Pons (tissue), 1 donor: ENCODE measurements at regions not wholly inside any gene's neighbourhood (a gene's known extent, or its start where the extent isn't known, plus 50 kb on each side); places are given as distances from the start of the nearest gene placed in this dataset.
A peak's percentile ranks its signal among the peaks of the same experiment; 100 is the strongest.

Experiments used
- DNase-seq: peaks from one replicate; pipeline ENCODE4 v3.0.0-alpha.2; 2016; ENCODE audit warnings: low spot score

DNA sequence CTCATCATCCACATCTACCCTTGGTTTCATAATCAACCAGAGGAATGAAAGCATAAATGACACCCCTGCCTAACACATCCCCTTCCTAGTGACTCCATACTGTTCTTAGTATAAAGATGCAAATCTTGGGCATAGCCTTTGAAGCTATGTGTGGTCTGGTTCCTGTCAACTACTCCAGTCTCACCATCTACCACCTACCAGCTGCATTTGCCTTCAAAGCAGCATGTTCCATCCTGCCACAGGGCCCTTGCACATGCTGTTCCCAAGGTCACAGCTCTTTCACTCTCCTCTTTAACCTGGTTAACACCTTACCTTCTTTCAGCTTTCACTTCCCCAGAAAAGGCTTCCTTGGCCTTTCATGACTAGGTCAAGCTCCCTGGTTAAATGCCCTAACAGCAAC, 62.3 kb upstream of the ARHGEF3 start:
- DNase-seq, result no peak

DNA sequence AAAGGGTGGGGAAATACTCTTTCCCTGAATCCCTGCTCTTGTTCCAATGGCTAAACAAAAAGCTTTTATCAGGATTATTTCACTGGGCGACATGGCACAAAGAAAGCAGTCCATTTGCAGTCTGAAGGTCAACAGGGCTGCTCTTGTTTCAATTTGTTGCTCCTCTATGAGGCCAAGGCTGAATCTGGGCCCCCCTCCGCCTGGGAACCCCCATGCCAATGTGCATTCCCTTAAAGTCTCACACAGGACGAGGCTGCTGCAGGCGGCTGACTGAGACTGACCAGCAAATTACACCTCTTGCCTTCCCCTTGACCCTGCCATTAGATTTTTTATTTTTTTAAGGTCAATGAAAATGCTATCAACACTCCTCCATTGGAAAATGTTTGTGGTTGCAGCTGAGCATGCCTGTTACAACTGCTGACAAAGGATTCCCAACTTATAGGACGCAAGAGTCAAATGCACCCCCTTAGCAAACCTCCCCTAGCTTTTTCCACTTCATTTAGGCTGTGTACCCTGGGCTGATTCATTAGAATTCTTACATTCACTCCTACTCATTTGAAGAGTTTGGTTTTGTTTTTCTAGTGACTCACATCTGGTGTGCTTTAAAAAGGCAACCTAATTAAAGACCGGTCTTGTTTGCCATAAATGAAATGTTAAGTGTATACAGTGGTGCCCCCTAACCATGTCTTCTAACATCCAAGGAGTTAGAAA, 60.8 kb upstream of the ARHGEF3 start:
- peak; percentile 91 for DNase-seq

DNA sequence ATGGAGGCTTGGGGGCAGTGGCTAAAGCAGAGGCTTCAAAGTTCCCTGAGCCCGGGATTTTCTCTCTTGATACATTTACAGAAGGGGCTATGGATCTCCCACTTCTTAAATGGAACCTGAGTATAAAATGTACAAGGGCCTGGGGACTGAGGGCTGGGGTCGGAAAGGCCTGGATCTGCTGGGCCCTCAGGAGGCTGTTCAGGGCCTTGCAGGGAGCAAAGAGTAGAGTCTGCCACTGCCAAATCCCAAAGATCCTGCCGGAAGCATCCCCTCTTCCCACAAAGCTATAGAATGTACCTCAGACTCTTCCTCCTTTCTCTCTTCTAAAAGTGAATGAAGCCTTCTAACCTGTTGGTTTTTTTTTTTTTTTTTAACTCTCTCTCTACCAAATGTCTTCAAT, 59.8 kb upstream of the ARHGEF3 start:
- DNase-seq, result no peak

DNA sequence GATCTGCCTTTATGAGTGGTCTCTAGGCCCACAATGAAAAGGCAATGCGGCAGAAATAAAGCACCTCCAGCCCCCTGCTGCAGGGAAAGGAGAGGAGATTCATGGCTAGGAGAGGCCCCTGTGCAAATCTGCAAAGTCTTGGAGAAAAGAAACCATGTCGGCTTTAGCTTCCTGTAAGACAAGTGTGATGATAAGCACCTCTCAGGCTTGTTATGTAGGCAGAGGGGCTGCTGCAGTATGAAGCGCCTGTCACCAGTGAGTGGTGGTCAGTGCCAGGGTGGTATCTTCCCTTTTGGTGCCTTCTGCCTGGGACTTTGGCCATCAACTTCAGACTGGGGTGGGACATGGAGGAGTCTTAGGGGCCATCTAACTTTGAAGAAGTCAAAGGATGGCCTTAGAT, 59.2 kb upstream of the ARHGEF3 start:
- DNase-seq, result no peak

DNA sequence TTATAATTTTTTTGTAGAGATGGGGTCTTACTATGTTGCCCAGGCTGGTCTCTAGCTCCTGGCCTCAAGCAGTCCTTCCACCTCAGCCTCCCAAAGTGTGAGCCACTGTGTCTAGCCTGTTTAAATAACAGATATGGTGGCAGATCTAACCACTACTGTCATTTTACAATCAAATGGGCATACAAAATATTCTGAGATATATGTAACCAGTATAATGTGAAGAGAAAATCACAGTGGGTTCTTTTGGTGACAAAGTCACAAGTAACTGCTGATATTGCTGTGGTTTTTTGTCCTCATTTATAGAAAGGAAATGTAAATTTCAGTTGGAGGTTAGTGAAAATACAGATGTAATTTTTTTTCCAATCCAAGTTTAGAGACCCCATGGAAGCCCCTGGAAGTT, 58.6 kb upstream of the ARHGEF3 start:
- no peak for DNase-seq

DNA sequence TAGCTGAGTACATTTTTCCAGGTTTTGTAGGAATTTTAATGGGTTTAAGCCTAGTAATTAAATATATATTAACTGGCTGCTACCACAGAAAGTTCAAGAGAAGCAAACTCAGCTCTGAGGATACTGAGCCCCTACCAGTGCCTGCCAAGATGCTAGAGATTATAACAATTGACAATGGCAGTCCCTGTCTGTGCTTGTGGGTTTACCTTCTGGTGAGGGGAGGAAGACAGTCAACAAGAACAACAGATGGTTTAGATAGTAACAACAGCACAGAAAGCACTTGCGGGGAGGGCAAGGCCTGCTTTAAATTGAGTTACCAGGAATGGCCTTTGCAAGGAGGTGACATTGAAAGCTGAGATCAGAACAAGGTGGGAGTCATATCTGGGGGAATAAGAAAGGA, 56.6 kb upstream of the ARHGEF3 start:
- DNase-seq, result peak; percentile 81

DNA sequence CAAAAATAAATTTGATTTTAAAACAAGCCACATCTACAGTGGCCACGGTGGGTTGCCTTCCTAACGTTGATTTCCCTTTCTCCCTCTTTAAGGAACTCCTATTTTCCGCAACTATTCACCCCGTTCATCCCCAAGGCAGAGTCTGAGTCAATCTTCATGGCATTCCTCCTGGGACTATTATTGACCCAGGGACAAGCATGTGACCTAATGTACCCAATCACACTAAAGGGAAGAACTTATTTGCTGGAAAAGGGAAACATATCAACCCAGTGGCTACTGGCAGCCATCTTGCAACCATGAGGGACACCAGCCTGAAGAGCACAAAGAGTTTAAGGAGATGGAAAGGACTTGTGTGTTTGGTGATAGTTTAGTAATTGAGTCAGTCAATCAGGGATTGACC, 55.4 kb upstream of the ARHGEF3 start:
- no peak for DNase-seq

DNA sequence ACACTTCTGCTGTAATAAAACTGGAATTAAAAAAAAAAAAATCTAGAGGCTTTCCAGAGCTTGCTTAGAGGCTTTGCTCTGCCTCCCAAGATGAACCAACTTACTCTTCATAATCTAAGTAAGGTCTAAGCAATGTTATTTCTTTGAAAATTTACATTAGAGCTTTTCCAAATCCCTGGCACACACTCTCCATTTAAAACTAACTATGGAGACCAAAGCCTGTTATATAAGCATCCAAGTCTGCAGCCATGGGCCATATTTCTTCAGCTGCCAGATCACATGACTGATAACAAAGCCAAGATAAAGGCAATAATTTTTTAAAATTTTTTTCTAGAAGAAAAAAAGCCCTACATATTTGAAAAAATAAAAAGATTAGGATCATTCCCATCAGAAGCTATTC, 55.0 kb upstream of the ARHGEF3 start:
- DNase-seq, result no peak

DNA sequence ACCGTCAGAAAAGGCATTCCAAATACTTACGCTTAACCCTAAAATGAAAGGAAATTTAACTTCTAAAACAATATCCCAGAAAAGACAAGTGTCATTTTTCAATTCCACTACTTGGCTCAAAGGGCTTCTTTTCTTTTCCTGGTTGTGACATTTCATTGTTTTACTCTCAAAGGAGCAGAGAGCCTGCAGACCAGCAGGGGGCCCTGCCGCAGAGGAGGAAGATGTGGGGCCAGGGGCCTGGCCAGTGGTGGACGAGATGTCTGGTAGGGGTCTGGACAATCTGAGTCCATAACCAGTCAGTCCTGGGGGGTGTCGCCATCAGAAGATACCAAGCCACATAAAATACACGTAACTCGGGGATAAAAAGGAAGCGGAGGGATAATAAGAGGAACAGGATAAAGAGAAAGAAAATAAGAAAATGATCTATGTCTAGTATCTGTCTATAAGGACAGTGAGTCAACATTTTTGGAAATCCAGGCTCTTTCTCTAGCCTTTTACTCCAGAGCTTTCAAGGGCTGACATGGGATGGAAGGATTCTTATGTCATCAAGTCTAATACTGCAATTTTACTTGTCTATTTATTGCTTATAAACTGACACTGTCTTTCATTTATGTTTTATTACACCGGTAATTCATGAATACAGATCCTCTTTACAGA, 54.2 kb upstream of the ARHGEF3 start:
- peak; percentile 92 for DNase-seq

DNA sequence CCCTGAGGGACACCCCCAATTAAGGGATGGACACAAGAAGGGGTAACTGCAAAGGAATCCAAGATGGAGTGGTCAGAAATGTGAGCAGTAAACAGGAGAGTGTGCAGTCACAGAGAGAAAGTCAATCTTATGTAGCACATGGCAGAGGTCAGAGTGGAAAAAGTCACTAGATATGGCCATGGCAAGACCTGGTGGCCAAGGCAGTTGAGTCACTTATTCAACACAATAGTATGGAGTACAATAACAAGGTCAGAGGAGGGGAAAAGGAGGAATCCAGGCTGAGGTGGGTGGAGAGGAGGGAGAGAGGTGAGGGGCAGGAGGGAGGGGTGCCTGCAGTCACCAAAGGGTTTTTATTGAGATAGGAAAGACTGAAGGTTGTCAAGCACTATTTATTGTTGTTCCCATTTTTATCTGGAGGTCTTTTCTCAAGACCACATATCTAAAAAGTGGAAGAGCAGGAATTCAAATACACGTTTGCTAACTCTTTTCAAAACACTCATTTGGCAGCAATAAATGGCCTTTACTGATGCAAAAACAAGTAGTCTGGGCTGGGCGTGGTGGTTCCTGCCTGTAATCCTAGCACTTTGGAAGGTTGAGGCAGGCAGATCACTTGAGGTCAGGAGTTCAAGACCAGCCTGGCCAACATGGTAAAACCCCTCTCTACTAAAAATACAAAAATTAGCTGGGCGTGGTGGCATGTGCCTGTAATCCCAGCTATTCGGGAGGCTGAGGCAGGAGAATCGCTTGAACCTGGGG, 53.3 kb upstream of the ARHGEF3 start:
- DNase-seq, result no peak

DNA sequence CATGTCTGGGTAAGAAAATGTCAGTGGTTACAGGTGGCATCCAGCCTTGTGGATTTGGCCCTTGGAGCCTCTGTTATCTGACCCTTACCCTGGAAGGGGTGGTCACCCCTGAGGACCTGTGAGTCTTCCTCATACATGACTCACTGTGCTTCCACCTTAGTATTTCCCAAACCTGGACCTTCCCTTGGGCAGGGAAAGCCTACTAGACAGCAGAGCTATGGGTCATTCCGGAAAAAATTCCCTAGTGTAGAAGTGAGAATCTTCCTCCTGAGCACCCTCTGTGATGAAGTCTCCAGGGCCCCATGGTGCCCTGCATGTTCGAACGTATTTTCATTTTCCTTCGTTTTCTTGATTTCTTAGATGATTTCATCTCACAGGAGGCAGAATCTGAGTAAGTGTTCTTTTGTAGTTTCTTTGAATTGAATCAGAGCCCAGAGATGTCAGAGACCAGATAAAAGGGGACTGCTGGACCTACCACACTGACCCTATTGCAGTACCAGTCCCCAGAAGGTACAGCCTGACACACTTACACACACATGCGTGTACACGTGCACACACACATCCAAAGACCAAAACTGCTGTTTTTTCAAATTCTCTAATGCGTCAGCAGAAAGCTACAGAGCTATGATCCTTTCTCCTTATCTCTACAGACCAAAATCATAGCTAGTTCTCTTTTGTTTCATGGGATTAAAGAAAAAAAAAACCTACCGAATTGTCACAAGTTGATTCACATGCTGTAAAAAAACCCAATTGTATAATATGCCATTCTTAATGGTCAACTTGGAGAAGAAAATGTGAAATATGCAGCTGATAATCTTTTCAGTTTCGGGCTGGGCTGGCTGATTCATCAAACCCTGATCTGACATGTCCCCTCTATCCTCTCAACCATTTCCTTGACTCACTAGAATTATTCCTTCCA, 50.5 kb upstream of the ARHGEF3 start:
- no peak for DNase-seq
